H1 (cell line): ENCODE measurements at regions not wholly inside any gene's neighbourhood (a gene's known extent, or its start where the extent isn't known, plus 50 kb on each side); places are given as distances from the start of the nearest gene placed in this dataset.

Experiments used
- PHF8 ChIP-seq: fragments of 200-600 bp; sonication (generic); conservative IDR thresholded peaks from 2 replicates; pipeline ENCODE4 v1.7.1; 2012; ENCODE audit warnings: low read depth, mild to moderate bottlenecking, inconsistent platforms, low read length, moderate library complexity
- TBP ChIP-seq: IDR thresholded peaks from 2 replicates; pipeline ENCODE4 v1.6.1; 2011; ENCODE audit warnings: low read depth, low read length, improper control_type of control experiment
- TCF12 ChIP-seq: IDR thresholded peaks from 2 replicates; pipeline ENCODE4 v1.6.1; 2011; ENCODE audit warnings: low read depth, mild to moderate bottlenecking, low read length
- TEAD4 ChIP-seq: IDR thresholded peaks from 2 replicates; pipeline ENCODE4 v1.6.1; 2012; ENCODE audit warnings: low read depth, low read length, inconsistent platforms, mixed read lengths
- TF ChIP-seq, protein P1 (sequence below), 3 experiments: IDR thresholded peaks; 1 replicate in 2 of 3; 2 replicates in 1 of 3; pipeline versions ENCODE4 v1.5.1 to v1.6.1; 2011; ENCODE audit warnings: low read length in 3 of 3, mild to moderate bottlenecking in 3 of 3, inconsistent platforms in 2 of 3, low read depth in 1 of 3, moderate library complexity in 1 of 3; ENCODE audit not compliant: insufficient read depth in 1 of 3; ENCODE audit errors: control extremely low read depth in 1 of 3

DNA sequence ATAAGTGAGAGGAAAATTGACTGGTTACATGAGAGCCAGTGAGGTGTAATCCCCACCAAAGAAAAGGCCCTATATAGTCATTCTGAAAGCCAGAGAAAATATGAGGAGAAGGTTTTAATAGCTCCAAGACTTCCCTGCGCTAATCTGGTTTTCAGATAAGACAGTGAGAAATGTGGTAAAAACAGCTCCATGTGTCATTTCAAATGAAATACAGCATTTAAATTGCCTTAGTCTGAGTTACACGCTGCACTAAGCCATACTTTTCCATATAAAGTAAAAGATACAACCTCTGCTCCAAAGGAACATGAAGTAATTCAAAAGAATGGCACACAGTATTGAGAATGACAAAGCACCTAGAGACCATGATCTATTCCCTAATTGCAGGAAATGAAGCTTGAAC lies 378.0 kb upstream of the PDE4D start (continued):
- no peak for TF ChIP-seq TCF12
- no peak for TF ChIP-seq TBP
- TF ChIP-seq, protein P1, sequence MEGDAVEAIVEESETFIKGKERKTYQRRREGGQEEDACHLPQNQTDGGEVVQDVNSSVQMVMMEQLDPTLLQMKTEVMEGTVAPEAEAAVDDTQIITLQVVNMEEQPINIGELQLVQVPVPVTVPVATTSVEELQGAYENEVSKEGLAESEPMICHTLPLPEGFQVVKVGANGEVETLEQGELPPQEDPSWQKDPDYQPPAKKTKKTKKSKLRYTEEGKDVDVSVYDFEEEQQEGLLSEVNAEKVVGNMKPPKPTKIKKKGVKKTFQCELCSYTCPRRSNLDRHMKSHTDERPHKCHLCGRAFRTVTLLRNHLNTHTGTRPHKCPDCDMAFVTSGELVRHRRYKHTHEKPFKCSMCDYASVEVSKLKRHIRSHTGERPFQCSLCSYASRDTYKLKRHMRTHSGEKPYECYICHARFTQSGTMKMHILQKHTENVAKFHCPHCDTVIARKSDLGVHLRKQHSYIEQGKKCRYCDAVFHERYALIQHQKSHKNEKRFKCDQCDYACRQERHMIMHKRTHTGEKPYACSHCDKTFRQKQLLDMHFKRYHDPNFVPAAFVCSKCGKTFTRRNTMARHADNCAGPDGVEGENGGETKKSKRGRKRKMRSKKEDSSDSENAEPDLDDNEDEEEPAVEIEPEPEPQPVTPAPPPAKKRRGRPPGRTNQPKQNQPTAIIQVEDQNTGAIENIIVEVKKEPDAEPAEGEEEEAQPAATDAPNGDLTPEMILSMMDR (IDR thresholded peaks at IDR 0.05; ENCODE audit: control extremely low read depth in 1 of 3, insufficient read depth in 1 of 3, low read depth in 1 of 3, low read length in 3 of 3) = no peak
- TF ChIP-seq TEAD4 = no peak
- no peak for TF ChIP-seq PHF8
